Breast epithelium (tissue), 3 donors: ENCODE measurements at regions not wholly inside any gene's neighbourhood (a gene's known extent, or its start where the extent isn't known, plus 50 kb on each side); places are given as distances from the start of the nearest gene placed in this dataset.

Experiments used
- POLR2AphosphoS5 ChIP-seq, 3 donors: sonication (generic); formaldehyde crosslinking; IDR thresholded peaks; one replicate each; pipeline ENCODE4 v1.6.1; 2017; ENCODE audit warnings: antibody characterized with exemption in 3 of 3
- TF ChIP-seq, protein P1 (sequence below), 3 donors: fragments of 450-650 bp; IDR thresholded peaks; one replicate each; pipeline ENCODE4 v1.5.1; 2016 to 2017; ENCODE audit warnings: antibody characterized with exemption in 3 of 3, mild to moderate bottlenecking in 3 of 3, moderate library complexity in 3 of 3

DNA sequence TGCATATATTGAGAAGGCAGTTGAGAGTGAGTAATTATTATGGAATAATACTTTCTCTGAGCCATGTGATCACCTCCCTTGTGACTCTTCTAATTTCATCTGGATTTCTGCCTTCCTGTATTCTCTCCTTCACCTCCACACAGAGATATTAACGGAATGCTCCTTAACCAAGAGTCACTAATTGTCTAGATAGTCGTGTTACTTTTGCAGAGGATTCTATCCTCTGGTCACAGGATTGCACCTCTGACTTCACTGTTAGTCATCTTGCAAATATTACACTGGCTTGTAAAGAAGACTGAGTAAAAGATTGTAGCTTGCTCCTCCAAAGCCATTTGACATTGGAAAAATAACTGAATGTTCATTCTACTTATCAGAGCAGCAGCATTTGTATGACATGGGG lies 160.9 kb downstream of the SH2D1A start:
- TF ChIP-seq, protein P1, sequence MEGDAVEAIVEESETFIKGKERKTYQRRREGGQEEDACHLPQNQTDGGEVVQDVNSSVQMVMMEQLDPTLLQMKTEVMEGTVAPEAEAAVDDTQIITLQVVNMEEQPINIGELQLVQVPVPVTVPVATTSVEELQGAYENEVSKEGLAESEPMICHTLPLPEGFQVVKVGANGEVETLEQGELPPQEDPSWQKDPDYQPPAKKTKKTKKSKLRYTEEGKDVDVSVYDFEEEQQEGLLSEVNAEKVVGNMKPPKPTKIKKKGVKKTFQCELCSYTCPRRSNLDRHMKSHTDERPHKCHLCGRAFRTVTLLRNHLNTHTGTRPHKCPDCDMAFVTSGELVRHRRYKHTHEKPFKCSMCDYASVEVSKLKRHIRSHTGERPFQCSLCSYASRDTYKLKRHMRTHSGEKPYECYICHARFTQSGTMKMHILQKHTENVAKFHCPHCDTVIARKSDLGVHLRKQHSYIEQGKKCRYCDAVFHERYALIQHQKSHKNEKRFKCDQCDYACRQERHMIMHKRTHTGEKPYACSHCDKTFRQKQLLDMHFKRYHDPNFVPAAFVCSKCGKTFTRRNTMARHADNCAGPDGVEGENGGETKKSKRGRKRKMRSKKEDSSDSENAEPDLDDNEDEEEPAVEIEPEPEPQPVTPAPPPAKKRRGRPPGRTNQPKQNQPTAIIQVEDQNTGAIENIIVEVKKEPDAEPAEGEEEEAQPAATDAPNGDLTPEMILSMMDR (IDR thresholded peaks at IDR 0.05), result no peak
- TF ChIP-seq POLR2AphosphoS5 (IDR thresholded peaks at IDR 0.05), result no peak
